Prostate gland (tissue), 2 donors: ENCODE measurements at regions not wholly inside any gene's neighbourhood (a gene's known extent, or its start where the extent isn't known, plus 50 kb on each side); places are given as distances from the start of the nearest gene placed in this dataset.

ENCODE experiments used
- DNase-seq: peaks from one replicate; pipeline ENCODE4 v3.0.0-alpha.2; 2019; ENCODE audit warnings: low spot score
- H3K27ac ChIP-seq, 2 donors: fragments of 200-600 bp; sonication (generic); 2 replicates each; pipeline ENCODE4 v1.5.1; 2017 to 2019
- H3K27me3 ChIP-seq: fragments of 200-600 bp; sonication (generic); replicated peaks from 2 replicates; pipeline ENCODE4 v1.5.1; 2019; ENCODE audit not compliant: insufficient read depth
- H3K36me3 ChIP-seq, 2 donors: fragments of 200-600 bp; sonication (generic); 1 replicate in 1 of 2; 2 replicates in 1 of 2; pipeline versions ENCODE4 v1.5.1 to v1.8.1; 2017 to 2019
- H3K4me1 ChIP-seq: fragments of 200-600 bp; sonication (generic); replicated peaks from 2 replicates; pipeline ENCODE4 v1.5.1; 2019
- H3K4me3 ChIP-seq, 2 donors: fragments of 200-600 bp; sonication (generic); 2 replicates each; pipeline ENCODE4 v1.5.1; 2017 to 2019
- H3K9me3 ChIP-seq: fragments of 200-600 bp; sonication (generic); 2 replicates; pipeline ENCODE4 v1.5.1; 2017
- CTCF ChIP-seq, 4 experiments: fragments of 200-600 bp in 2 of 4; fragments of 450-650 bp in 2 of 4; sonication (generic) in 2 of 4; IDR thresholded peaks; 1 replicate in 3 of 4; 2 replicates in 1 of 4; pipeline ENCODE4 v1.5.1; 2016 to 2019; ENCODE audit warnings: antibody characterized with exemption in 4 of 4, mild to moderate bottlenecking in 2 of 4, moderate library complexity in 2 of 4
- POLR2A ChIP-seq: fragments of 450-650 bp; IDR thresholded peaks from one replicate; pipeline ENCODE4 v1.6.1; 2016; ENCODE audit warnings: antibody characterized with exemption, mild to moderate bottlenecking
- POLR2AphosphoS5 ChIP-seq: sonication (generic); formaldehyde crosslinking; IDR thresholded peaks from one replicate; pipeline ENCODE4 v1.6.1; 2017; ENCODE audit warnings: antibody characterized with exemption
- WGBS: methylation state at CpG from one replicate; pipeline ENCODE4 v1.1.5; 2018; 5-methylcytosine and 5-hydroxymethylcytosine counted together
- intact Hi-C: fragments of 100-400 bp; cut with DNase I; formaldehyde crosslinking; loops from one replicate; pipeline ENCODE4 v1.14.2; 2022

DNA sequence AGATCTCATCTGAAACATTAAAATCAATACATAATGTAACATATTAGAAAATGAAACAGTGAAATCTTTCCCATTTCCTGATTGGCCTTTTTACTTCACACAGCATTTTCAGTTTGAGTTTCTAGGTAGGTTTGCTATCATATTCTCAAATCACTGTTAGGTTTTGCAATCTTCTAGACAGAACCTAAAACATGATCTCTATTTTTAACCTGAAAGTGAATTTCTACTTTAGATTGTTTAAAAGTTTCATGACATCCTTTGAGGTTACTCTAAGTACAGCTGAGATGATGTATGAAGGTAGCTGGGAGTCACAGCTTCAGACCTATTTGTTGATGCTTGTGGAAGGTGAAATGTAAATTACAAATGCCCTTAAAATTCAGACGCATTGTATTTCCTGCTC, 118.4 kb upstream of the GPR149 start:
- 70% methylated on average over 1 of the region's 1 CpG for WGBS
- Histone ChIP-seq H3K27me3 (no peaks in the 10 kb centered on the region), H3K27ac (no peak overlapping the region), H3K9me3 (no peaks in the 10 kb centered on the region), H3K4me3 (no peak overlapping the region), H3K36me3 (no peaks in the 10 kb centered on the region), H3K4me1 (no peaks in the 10 kb centered on the region)
- no peak for TF ChIP-seq CTCF (IDR thresholded peaks at IDR 0.05)
- no peak for TF ChIP-seq POLR2A
- TF ChIP-seq POLR2AphosphoS5: no peak
- intact Hi-C loops: no loop called here
- no peak for DNase-seq

- WGBS: 69% methylated on average over 3 of the region's 3 CpGs
- intact Hi-C loops: no loop called here
- no peak for DNase-seq
- Histone ChIP-seq H3K27me3 (no peaks in the 10 kb centered on the region), H3K9me3 (no peaks in the 10 kb centered on the region), H3K4me1 (no peaks in the 10 kb centered on the region), H3K27ac (no peak overlapping the region), H3K4me3 (no peak overlapping the region), H3K36me3 (no peaks in the 10 kb centered on the region)
- TF ChIP-seq CTCF (IDR thresholded peaks at IDR 0.05): no peak
- TF ChIP-seq POLR2A: no peak
- no peak for TF ChIP-seq POLR2AphosphoS5
Measured at GRCh38 chr3:154542837-154543236, 112.8 kb upstream of the GPR149 start.

- H3K27me3 ChIP-seq: no peaks in the 10 kb centered on the region
- no peak overlapping the region for H3K4me3 ChIP-seq
- 98% methylated on average over 2 of the region's 2 CpGs for WGBS
- no peaks in the 10 kb centered on the region for H3K4me1 ChIP-seq
- no peaks in the 10 kb centered on the region for H3K9me3 ChIP-seq
- no peak overlapping the region for H3K27ac ChIP-seq
- no peak for DNase-seq
- H3K36me3 ChIP-seq: no peaks in the 10 kb centered on the region
- TF ChIP-seq POLR2A: no peak
- TF ChIP-seq CTCF (IDR thresholded peaks at IDR 0.05): no peak
- TF ChIP-seq POLR2AphosphoS5: no peak
- intact Hi-C loops: no loop called here
Measured at GRCh38 chr3:154540950-154541604, 111.1 kb upstream of the GPR149 start.

DNA sequence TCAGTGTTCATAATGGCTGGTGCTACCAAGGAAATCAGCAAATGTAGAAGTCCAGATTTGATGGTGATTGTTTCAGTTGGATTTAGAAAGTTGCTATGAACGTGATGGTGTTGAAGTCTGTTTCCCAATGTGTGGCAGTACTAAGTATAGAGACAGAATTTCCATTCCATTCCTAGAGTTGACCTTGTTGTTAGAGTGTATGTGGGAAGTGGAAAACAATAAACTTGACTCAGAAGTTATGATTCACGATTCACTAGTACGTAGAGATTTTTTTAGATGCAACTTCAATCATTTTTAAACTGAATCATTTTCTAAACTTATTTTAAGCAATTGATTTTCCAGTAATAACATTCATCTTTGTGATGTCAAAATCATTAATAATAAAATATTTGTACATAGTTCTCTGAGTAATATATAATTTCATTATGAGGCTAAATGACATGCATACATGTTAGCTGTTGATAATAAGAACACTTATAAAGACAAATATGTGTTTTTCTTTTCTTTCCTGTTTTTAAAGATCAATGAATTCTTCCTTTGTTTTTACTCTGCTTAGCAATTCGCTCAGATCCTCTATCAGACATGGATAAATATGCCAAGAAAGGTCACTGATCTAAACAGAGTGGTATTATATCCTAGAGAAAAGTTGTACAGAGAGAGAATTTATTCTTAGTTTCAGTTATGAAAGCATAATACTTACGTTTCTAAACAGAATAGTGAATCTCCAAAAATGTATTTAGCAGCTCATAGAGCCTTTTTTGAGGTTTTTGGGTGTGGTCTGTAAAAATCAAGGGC, 108.8 kb upstream of the GPR149 start:
- Histone ChIP-seq H3K27ac (no peak overlapping the region), H3K4me3 (no peak overlapping the region), H3K36me3 (no peaks in the 10 kb centered on the region), H3K4me1 (no peaks in the 10 kb centered on the region), H3K9me3 (no peaks in the 10 kb centered on the region), H3K27me3 (no peaks in the 10 kb centered on the region)
- no peak for DNase-seq
- WGBS: 79% methylated on average over 5 of the region's 5 CpGs
- TF ChIP-seq CTCF (IDR thresholded peaks at IDR 0.05) (no peak), POLR2AphosphoS5 (no peak), POLR2A (no peak)
- intact Hi-C loops: no loop called here

- TF ChIP-seq POLR2A (no peak), CTCF (IDR thresholded peaks at IDR 0.05) (no peak), POLR2AphosphoS5 (no peak)
- WGBS: 72% methylated on average over 1 of the region's 1 CpG
- Histone ChIP-seq H3K4me1 (no peaks in the 10 kb centered on the region), H3K27ac (no peak overlapping the region), H3K36me3 (no peaks in the 10 kb centered on the region), H3K9me3 (no peaks in the 10 kb centered on the region), H3K4me3 (no peak overlapping the region), H3K27me3 (no peaks in the 10 kb centered on the region)
- no peak for DNase-seq
- intact Hi-C loops: no loop called here
Measured at GRCh38 chr3:154536751-154537150, 106.8 kb upstream of the GPR149 start.
